Natural killer cell (primary cell): ENCODE measurements at regions not wholly inside any gene's neighbourhood (a gene's known extent, or its start where the extent isn't known, plus 50 kb on each side); places are given as distances from the start of the nearest gene placed in this dataset.

Source experiments
- ATAC-seq, 3 donors: fragments of 150-1000 bp in 2 of 3; fragments of 200-7000 bp in 1 of 3; cut with Tn5 transposase; 1 replicate in 1 of 3; 2 replicates in 2 of 3; pipeline ENCODE4 v1.10.0; 2021; ENCODE audit warnings: mild to moderate bottlenecking in 2 of 3, moderate library complexity in 2 of 3
- DNase-seq, 2 donors: peaks; one replicate each; pipeline versions ENCODE4 v3.0.0 to v3.0.0-alpha.2; 2013 to 2021; ENCODE audit warnings: mixed read lengths in 1 of 2
- H3K27ac ChIP-seq: one replicate; pipeline ENCODE4 v1.5.1; 2013; ENCODE audit warnings: mild to moderate bottlenecking, low read length
- H3K27me3 ChIP-seq: one replicate; pipeline ENCODE4 v1.6.1; 2013; ENCODE audit warnings: low read length; ENCODE audit not compliant: control insufficient read depth, insufficient read depth
- H3K36me3 ChIP-seq: one replicate; pipeline ENCODE4 v1.6.1; 2013; ENCODE audit warnings: low read length; ENCODE audit not compliant: control insufficient read depth, insufficient read depth
- H3K4me1 ChIP-seq: one replicate; pipeline ENCODE4 v1.6.1; 2013; ENCODE audit warnings: low read length; ENCODE audit not compliant: control insufficient read depth, insufficient read depth
- H3K4me3 ChIP-seq: one replicate; pipeline ENCODE4 v1.5.1; 2013; ENCODE audit warnings: low read length
- H3K9me3 ChIP-seq: one replicate; pipeline ENCODE4 v1.6.1; 2013; ENCODE audit warnings: low read length; ENCODE audit not compliant: control insufficient read depth, insufficient read depth
- H3K27ac Mint-ChIP-seq, 2 donors: one replicate each; pipeline ENCODE4 v1.8.0; 2022; ENCODE audit warnings: mild to moderate bottlenecking in 2 of 2, mixed read lengths in 2 of 2, moderate library complexity in 1 of 2
- H3K27me3 Mint-ChIP-seq, 2 donors: one replicate each; pipeline ENCODE4 v1.8.0; 2022; ENCODE audit warnings: low read depth in 2 of 2, mixed read lengths in 2 of 2
- H3K36me3 Mint-ChIP-seq: one replicate; pipeline ENCODE4 v1.8.0; 2022; ENCODE audit warnings: mixed read lengths
- H3K4me1 Mint-ChIP-seq, 2 donors: one replicate each; pipeline ENCODE4 v1.8.0; 2022; ENCODE audit warnings: mixed read lengths in 2 of 2
- H3K4me3 Mint-ChIP-seq: one replicate; pipeline ENCODE4 v1.8.0; 2022; ENCODE audit warnings: mild to moderate bottlenecking, moderate library complexity, mixed read lengths
- H3K9me3 Mint-ChIP-seq, 2 donors: one replicate each; pipeline ENCODE4 v1.8.0; 2022; ENCODE audit warnings: mixed read lengths in 2 of 2
- WGBS: methylation state at CpG from one replicate; pipeline ENCODE4 v1.1.7; 2013; ENCODE audit warnings: missing lambda C conversion rate; ENCODE audit not compliant: insufficient coverage; 5-methylcytosine and 5-hydroxymethylcytosine counted together
- intact Hi-C: fragments of 100-400 bp; cut with micrococcal nuclease; formaldehyde crosslinking; loops from one replicate; pipeline ENCODE4 v1.14.2; 2022
- TF ChIP-seq, protein P1 (sequence below): fragments of 200-600 bp; IDR thresholded peaks from one replicate; pipeline ENCODE4 v1.8.0; 2022; ENCODE audit warnings: antibody characterized with exemption

DNA sequence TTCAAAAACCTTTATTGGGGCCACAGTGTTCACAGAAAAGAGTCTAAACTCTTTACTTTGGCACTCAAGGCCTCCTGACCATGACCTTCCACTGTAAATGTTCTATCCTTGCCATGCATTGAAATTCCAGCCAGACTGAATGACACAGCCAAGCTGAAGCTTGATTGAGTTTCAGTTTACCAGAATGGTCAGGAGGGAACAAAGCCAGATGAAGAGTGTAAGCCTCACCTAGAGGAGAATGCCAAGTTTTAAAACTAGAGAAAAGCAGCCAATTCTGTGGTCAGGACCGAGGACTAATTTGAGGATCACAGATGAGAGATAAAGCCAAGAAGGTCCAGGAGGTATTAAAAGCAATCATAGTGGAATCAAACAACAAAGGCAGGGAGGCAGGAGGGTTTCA is 215.3 kb downstream of the KCNA4 start:
- Mint-ChIP-seq H3K27ac (no peak overlapping the region), H3K36me3 (no peaks in the 10 kb centered on the region), H3K4me1 (no peaks in the 10 kb centered on the region), H3K4me3 (no peak overlapping the region), H3K27me3 (no peaks in the 10 kb centered on the region), H3K9me3 (peaks cover 10 to 22% of the 10 kb centered on the region in 2 donors)
- WGBS: 87% methylated on average over 1 of the region's 1 CpG
- intact Hi-C loops: no loop called here
- Histone ChIP-seq H3K27me3 (no peaks in the 10 kb centered on the region), H3K27ac (no peak overlapping the region), H3K4me3 (no peak overlapping the region), H3K4me1 (no peaks in the 10 kb centered on the region), H3K36me3 (no peaks in the 10 kb centered on the region), H3K9me3 (no peaks in the 10 kb centered on the region)
- DNase-seq (no peak), ATAC-seq (no peak)
- TF ChIP-seq, protein P1, sequence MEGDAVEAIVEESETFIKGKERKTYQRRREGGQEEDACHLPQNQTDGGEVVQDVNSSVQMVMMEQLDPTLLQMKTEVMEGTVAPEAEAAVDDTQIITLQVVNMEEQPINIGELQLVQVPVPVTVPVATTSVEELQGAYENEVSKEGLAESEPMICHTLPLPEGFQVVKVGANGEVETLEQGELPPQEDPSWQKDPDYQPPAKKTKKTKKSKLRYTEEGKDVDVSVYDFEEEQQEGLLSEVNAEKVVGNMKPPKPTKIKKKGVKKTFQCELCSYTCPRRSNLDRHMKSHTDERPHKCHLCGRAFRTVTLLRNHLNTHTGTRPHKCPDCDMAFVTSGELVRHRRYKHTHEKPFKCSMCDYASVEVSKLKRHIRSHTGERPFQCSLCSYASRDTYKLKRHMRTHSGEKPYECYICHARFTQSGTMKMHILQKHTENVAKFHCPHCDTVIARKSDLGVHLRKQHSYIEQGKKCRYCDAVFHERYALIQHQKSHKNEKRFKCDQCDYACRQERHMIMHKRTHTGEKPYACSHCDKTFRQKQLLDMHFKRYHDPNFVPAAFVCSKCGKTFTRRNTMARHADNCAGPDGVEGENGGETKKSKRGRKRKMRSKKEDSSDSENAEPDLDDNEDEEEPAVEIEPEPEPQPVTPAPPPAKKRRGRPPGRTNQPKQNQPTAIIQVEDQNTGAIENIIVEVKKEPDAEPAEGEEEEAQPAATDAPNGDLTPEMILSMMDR: no peak

DNA sequence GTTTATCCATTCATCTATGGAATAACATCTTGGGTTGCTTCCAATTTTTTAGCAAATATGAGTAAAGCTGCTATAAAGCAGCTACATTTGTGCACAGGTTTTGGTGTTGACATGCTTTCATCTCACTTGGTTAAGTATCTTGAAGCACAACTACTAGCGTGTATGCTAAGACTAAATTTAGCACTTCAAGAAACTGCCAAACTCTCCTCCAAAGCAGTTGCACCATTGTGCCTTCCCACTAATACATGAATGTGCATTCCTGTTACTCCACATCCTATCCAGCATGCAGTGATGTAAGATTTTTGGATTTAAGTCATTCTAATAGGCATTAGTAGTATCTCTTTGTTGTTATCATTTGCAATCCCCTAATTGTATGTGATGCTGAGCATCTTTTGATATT is 230.7 kb downstream of the KCNA4 start:
- TF ChIP-seq, protein P1: no peak
- Histone ChIP-seq H3K9me3 (no peaks in the 10 kb centered on the region), H3K27me3 (no peaks in the 10 kb centered on the region), H3K36me3 (no peaks in the 10 kb centered on the region), H3K4me1 (no peaks in the 10 kb centered on the region), H3K27ac (no peak overlapping the region), H3K4me3 (no peak overlapping the region)
- DNase-seq (no peak), ATAC-seq (no peak)
- intact Hi-C loops: no loop called here
- H3K27ac Mint-ChIP-seq: no peak overlapping the region
- H3K36me3 Mint-ChIP-seq: no peaks in the 10 kb centered on the region
- H3K4me1 Mint-ChIP-seq: no peaks in the 10 kb centered on the region
- peaks cover 5 to 16% of the 10 kb centered on the region in 2 donors for H3K9me3 Mint-ChIP-seq
- 94% methylated on average over 1 of the region's 1 CpG for WGBS
- H3K27me3 Mint-ChIP-seq: no peaks in the 10 kb centered on the region
- no peak overlapping the region for H3K4me3 Mint-ChIP-seq

DNA sequence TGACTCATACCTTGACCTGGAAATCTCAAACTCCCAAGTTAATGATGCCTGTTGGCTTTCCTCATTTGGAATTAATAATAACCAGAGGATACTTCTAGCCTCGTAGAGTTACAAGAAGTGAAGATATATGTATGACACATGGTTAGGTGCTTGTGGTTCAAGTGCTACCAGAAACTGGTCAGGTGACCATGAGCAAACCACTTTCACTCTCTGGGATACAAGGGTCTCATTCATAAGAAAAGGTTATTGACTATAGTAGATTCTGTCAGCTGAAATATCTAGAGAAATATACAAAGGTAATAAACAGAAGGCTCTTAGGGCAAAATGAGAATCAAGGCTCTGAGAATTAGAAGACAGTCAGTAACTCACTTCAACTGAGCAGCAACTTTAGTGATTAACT is 233.3 kb downstream of the KCNA4 start:
- Mint-ChIP-seq H3K4me1 (no peaks in the 10 kb centered on the region), H3K27me3 (no peaks in the 10 kb centered on the region), H3K36me3 (no peaks in the 10 kb centered on the region), H3K4me3 (no peak overlapping the region), H3K9me3 (peaks cover 7 to 16% of the 10 kb centered on the region in 2 donors), H3K27ac (no peak overlapping the region)
- TF ChIP-seq, protein P1: no peak
- Histone ChIP-seq H3K27me3 (no peaks in the 10 kb centered on the region), H3K36me3 (no peaks in the 10 kb centered on the region), H3K9me3 (peaks cover 4% of the 10 kb centered on the region), H3K27ac (no peak overlapping the region), H3K4me1 (no peaks in the 10 kb centered on the region), H3K4me3 (no peak overlapping the region)
- WGBS: 43% methylated on average over 1 of the region's 1 CpG
- intact Hi-C loops: no loop called here
- ATAC-seq (no peak), DNase-seq (no peak)

DNA sequence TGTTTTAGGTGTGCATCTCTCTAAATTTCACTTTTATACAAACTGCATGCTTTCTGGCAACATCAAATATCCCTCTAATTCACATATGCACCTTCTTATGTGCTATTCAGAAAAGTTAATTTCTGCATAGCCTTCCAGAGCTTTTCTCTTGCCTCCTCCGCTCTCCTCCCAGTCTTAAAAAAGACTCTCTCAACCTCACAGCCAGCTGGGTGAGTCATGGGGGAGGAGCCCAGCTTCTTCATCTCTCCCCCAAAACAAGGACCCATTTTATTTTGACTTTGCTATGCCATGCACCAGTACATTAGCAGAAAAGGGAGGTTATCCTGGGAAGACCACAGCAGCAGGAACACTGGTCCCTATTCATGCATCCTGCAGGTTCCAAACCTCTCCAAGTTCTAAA is 234.4 kb downstream of the KCNA4 start:
- Histone ChIP-seq H3K4me1 (no peaks in the 10 kb centered on the region), H3K4me3 (no peak overlapping the region), H3K9me3 (peaks cover 4% of the 10 kb centered on the region), H3K27ac (no peak overlapping the region), H3K27me3 (no peaks in the 10 kb centered on the region), H3K36me3 (no peaks in the 10 kb centered on the region)
- no peak for DNase-seq
- Mint-ChIP-seq H3K9me3 (peaks cover 9 to 16% of the 10 kb centered on the region in 2 donors), H3K27ac (no peak overlapping the region), H3K4me3 (no peak overlapping the region), H3K27me3 (no peaks in the 10 kb centered on the region), H3K36me3 (no peaks in the 10 kb centered on the region), H3K4me1 (no peaks in the 10 kb centered on the region)
- no CpG with 5 or more reads among the region's 1 CpG for whole genome bisulfite sequencing
- no peak for ATAC-seq
- intact Hi-C loops: no loop called here
- TF ChIP-seq, protein P1: no peak
